ENCODE measurements at regions not wholly inside any gene's neighbourhood (a gene's known extent, or its start where the extent isn't known, plus 50 kb on each side); places are given as distances from the start of the nearest gene placed in this dataset.
"Not testable (repeated sequence)": the region's sequence is repeated elsewhere in the genome, so short reads cannot be mapped to it uniquely, and the experiment has no call there.

DNA sequence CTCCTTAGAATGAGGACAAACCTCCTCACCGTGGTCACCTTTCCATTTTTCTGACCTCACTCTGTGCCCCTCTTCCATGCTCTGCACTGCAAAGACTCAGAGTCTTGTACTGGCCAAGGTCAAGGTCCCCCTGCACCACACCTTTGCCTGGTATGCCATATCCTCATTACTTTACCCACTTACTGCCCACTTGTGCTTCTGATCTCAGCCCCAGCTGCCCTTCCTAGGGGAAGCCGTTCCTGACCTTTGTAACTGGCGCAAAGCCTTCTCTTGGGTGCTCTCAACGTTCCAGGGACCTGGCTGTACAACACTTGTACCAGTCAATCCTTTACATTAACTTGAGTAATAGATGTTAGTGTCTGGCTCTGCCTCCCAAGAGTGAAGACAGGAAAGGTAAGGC is 256.0 kb downstream of the SV2B start:
- no peak for DNase-seq

DNA sequence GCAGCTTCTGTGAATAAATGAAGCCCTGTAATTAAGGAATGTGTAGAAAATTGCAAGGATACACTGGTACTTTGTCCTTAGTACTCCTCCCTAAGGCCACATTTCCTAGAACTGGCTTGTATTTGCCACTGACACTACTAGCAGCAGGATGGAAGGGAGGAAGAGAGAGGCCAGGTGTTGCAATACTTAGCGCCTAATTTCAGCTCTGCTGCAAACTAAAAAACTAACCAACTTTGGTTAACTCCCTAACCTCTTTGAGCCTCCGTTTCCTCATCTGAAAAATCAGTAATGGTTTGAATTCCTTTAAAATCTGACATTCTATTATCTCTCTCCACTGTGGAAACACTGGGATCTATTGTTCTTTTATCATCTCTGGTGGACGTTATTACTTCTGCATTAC is 257.0 kb downstream of the SV2B start:
- DNase-seq, result no peak

DNA sequence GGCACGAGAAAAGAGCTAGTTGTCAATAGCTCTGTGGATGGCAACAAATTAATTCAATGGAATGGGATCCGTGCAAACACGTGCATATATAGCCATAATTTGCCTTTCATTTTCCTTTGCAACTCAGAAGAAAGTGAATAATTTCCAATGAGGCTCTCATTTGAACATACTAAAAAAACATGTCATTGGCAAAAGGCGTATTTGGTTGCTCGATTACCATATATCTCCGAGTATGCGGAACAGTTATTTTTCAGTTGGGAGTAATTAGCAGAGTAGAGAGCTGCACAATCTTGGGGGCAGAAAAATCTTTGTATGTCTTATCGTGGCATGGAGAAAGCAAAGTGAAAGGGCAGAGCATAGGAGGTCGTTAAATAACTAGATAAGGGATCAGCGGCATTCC is 257.4 kb downstream of the SV2B start:
- no peak for DNase-seq

DNA sequence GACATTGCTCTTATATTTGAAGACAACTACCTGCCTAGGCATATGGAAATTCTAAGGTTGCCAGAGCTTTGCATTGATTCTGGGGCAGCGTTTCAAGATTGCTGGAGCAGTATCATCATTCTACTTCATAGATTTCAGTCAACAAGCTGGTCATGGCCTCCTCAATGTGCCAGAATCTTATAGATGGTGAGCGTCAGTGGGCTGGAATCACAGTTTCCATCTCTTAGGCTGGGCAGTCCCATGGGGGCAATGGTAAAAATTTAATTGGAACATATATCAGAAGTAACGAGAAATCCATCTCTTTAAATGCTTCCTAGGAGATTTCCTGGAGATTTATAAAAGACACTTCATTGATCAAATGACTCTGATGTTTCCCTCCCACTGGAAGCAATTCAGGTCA is 258.3 kb downstream of the SV2B start:
- DNase-seq, result no peak

DNA sequence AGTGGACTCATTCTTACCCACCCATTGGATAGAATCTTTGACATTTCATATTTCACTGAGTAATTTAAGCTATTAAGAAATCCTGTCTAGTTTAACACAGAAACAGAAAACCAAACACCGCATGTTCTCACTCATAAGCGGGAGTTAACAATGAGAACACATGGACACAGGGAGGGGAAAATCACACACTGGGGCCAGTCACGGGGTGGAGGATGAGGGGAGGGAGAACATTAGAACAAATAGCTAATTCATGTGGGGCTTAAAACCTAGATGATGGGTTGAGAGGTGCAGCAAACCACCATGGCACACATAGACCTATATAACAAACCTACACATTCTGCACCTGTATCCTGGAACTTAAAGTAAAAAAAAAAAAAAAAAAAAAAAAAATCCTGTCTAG is 261.6 kb downstream of the SV2B start:
- DNase-seq, result not testable (repeated sequence)

DNA sequence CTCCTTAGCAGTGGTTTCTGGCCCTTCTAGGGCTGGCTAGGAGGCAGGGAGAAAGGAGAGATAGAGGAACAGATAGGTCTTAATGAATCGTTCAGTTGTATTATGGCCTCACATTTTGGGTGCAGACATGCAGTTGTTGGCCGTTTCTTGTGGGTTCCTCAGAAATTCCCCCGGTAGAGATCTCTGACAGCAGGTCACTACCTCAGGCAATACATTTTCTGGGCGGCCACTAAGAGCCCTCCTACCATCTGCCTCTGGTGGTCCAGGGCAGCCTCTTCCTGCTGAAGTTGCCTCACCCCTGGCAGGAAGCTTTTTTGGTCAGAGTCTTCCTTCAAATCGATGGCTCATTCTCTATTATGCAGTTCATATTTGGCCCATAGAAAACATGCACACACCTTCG is 266.1 kb downstream of the SV2B start:
- DNase-seq, result no peak

DNA sequence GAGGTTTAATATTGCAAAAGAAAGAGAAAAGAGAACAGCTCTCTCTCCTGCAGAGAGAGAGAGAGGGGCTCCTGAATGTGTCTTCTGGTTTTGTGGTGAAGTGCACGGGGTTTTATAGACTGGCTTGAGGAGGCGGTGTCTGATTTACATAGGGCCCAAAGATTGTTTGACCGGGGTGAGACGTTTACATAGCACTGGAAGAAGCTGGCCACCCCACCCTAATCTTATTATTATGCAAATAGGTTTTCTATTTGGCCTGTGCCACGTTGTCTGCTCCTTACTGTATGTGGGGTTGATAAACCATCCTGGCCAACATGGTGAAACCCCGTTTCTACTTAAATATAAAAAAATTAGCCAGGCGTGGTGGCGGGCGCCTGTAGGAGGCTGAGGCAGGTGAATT is 268.6 kb downstream of the SV2B start:
- no peak for DNase-seq

DNA sequence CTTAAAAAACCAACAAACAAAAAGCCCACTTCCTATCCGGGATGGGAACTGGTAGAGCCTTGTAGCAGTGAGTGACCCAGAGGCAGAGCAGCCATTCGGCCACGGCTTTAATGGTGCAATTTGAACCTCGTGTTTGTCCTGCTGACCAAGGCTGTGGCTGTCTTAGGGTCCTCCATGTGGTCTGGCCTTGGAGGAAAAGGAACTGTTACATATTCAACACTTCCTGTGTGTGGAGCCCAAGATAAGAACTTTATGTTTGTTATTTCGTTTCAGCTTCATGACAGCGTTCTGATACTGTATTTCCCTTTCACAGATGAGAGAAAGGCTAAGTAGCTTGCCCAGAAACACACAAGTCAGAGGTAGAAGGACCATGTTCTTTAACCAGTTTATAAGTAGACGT is 269.8 kb downstream of the SV2B start:
- DNase-seq, result no peak

DNA sequence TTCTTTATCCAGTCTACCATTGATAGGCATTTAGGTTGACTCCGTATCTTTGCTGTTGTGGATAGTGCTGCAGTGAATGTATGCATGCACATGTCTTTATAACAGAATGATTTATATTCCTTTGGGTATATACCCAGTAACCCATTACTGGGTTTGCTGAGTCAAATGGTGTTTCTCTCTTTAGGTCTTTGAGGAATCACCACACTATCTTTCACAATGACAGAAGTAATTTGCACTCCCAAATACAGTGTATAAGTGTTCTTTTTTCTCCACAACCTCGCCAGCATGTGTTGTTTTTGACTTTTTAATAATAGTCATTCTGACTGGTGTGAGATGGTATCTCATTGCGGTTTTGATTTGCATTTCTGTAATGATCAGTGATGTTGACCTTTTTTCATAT is 271.3 kb downstream of the SV2B start:
- DNase-seq, result not testable (repeated sequence)

DNA sequence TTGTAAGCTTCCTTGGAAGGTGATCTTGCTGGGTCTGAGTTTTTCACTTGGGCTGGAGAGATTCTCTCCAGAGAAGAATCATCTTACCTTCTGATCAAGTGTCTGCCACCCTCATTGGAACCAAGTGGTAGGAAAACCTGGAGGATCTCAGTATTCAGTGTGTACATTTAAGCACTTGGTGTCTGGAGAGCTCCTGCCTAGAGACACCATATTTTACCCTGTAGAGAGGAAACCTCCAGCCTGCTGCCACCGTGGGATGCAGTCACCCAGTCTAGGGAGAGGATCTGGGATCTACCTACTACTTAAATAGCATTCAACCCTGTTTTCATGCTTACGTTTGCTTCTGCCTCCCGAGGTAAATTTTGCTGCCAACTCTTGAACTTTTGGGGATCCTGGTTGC is 274.3 kb downstream of the SV2B start:
- DNase-seq, result no peak

DNA sequence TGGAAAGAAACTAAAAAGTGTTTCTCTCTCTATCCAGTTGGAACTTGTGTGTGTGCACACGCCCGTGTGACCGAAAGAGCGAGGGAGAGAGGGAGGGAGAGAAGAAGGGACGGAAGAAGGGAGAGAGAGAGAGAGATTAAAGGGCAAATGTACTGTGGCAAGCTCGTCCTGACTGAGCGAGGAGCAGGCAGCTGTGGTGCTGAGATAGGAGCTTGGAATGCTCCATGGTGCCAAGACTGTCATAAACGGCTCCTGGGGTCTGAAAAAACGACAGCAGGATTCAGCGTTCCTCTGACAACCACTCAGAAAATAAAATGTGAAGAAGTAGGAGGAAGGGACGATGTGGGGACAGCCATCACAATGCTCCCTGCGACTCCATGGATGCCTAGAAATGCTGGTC is 276.0 kb downstream of the SV2B start:
- no peak for DNase-seq

DNA sequence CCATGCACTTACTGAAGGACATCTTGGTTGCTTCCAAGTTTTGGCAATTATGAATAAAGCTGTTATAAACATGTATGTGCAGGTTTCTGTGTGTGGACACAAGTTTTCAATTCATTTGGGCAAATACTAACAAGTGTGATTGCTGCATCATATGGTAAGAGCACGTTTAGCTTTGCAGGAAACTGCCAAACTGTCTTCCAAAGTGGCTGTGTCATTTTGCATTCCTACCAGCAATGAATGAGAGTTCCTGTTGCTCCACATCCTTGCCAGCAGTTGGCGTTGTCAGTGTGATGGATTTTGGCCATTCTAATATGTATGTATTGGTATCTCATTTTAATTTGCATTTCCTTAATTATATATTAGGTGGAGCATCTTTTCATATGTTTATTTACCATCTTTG is 280.1 kb downstream of the SV2B start:
- DNase-seq, result no peak

DNA sequence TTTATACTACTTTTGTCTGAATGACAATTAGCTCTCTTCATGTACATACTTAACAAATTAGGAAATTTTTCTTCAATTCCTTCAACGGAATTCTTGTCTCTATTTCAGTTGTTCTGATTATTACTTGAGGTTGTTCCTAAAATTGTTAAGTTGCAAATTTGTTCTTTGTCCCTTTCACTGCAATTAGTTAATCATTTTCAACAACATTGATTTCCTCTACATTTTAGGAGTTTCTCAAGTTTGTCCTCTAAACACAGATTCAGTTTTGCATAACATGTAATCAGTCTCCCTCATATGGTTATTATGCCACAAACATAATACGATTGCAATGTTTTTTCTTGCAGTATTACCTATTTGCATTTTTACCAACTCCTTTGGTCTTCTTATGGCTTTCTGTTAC is 283.5 kb downstream of the SV2B start:
- no peak for DNase-seq

DNA sequence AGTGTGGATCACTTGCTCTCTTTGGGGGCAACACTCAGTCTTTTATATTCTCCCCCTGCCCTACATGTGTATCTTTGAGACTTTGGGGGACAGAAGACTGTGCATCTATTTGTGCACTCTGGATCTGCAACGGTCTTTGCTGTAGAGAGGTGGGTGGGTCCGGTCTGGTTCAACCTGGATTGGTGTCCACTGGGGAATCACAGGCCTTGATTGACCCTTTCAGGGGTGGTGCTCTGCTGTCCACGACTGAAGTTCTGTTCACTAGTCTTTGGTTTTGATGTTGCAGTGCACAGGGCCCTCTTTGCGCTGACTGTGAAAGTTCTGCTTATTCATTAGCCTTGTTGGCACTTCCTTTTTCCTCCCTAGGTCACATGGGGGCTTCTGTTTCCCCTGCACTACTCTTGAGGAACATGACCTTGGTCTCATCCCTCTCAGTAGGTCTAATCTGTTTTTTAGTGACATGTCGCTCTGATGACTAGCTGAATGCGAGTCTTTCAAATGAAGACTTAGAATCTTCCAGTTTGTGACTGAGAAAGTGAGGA is 284.2 kb downstream of the SV2B start:
- DNase-seq, result no peak

DNA sequence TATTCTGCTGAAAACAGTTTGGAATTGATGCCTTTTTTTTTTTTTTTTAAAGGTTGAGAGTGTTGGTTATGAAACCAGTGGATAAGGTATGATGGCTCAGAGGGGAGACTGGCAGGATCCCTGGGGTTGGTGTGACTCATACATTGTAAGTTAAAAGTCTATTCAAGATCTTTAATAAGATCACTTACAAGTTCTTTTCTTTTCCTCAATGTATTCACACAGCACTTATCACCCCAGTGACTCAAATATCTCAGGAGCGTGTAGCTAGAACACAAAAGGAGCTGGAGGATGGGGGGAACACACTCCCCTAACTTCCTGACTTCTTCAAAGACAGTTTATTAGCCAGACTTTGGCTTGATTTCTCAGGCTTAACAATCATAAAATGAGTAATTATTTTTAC is 285.3 kb downstream of the SV2B start:
- no peak for DNase-seq

DNA sequence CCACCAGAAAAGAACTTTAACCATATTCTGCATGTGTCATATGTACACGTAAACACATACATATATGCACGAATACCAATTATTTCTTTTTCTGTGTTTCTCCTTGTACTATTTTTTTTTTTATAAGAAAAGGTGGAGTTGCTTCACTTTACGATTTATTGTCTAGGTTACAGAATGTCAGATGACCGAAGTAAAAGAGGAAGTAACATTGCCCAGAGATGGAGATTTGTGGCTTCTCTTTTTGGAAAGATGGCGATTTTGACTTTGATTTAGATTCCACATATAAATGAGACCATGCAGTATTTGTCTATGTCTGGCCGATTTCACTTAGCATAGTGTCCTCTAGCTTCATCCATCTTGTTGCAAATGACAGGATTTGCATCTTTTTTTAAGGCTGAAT is 293.1 kb downstream of the SV2B start:
- DNase-seq, result no peak

DNA sequence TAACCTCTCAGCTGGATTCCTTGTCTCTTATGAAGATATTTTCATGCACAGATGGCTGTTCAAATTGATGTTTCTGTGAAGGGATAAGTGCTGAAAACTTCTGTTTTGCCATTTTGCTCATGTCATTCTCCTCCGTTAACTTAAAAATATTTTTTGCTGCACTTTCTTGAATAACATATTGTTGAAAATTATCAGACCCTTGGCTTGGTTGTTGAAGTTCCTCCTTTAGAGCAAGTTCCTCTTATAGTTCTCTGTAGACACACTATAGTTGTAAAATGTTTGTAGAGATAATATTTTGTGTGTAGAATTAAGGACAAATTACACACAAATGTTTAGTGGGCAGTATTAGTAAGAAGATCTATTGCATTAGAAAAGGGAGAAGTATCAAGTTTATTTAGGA is 300.4 kb downstream of the SV2B start:
- no peak for DNase-seq

DNA sequence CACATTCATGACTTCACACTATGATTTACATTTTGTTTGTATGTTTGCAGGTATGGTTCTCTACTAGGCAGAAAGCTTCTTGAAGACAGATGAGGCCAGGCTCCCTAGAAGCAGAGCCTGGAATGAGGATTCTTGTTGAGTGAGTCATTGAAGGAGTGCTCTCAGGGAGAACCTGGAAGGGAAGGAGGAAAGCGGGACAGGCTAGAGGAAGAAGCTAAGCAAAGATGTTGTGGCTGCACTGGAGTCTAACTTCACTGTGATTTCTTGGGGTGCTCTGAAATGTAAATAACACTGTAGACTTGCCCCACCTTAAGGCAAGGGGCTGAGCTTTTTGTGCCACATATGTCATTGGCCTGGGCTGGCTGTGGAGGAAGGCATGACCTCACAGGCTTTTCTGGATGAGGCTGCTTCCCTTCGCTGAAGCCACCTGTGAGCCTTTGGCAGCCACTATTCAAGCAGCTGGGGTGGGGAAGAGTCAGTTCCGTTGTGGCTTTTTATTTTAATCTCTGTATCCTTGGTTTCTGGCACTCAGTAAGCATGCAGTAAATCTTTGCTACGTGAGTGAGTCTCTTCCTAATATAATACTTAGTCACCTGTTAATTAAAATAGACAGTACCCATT is 307.3 kb downstream of the SV2B start:
- no peak for DNase-seq

DNA sequence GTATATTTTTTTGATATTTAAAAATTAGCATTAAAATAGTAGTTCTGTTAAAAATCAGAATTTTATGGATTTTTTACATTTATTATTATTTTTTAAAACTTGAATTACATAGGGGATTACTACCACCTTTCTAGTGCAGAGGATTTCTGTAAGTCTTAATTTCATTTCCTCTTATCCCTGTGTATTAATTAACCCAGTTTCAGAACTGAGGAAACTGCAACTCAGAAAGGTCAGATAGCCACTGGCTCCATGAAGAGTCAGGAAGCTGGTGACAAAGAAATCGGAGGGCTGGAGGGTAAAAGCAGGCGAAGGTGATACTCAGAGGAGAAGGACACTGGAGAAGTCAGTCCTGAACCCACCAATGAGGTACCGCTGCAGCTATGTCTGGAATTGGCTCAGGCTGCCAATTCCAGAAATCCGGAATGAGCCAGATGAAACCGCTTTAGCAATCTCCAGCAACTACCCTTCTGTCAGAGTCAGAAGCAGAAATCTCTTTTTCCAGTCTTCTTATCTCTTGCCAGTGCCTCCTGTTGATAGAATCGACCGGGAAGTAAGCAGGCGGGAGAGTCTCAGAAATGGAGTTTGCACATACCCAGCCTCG is 308.5 kb downstream of the SV2B start:
- no peak for DNase-seq

DNA sequence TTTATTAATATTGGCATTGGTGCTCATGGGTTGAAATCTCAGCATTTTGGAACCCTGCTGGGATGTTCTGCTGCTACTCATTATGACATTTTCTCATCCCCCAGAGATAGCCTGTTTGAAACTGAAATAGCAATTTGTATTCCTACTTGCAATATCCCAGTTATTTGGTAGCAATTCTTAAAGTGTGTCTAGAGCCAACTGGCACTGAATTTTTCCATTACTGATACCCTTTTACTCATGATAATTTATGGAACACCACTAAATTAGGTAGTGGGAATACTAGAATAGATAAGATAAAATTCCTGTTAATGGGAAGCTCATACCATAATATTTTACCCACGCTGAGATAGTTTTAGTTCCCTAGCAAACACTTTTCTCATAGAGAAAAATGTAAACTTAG is 309.3 kb downstream of the SV2B start:
- DNase-seq, result no peak

DNA sequence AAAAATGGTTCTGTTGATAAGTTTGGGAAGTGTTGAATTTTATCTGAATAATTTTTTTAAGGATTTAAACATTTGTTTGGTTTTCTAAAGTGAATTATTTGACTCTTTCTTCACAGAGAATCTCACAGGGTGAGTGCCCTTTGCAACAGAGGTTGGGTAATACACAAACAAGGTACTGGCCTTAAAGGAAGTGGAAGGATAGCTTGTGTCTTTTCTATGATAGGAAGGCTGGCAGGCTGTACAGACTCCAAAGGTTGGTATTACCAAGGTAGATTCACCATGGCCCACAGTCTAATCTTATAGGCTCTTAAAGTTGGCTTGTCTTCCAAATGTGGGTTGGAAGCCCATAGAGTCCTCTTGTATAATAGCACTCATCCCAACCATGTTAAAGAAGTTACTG is 311.5 kb downstream of the SV2B start:
- DNase-seq, result no peak

DNA sequence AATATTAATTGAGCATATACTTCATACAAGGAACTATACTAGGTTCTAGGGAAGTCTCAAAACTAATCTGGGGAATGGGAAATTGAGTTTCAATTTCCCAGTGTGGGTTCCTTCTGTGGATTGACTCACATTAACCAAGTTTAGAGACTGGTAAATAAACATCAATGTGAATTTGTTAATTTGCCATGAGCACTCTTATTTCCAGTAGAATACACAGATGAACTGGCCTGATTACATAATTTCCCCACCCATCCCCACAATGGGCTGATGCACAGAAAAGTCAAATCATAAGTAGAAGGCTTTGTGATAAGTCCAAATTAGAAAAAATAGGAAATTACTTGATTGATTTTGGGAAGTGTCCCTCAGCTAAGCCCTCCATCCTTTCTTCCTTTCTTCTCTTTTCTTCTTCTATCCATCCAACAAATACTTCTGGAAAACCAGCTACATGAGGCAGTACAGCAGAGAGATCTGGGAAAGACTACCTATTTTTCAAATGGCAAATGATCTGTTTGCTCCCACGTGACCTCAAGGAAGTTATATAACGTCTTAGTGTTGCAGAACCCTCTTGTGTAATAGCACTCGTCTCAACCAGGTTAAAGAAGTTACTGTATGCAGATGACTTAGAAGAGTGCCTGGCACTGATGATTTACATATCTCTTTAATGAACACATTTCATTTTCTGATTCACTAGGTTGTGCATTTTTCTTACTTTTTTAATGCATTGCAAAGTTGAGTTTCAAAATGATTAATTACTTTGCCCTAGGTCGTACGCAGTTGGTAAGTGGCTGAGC is 312.3 kb downstream of the SV2B start:
- DNase-seq, result no peak

DNA sequence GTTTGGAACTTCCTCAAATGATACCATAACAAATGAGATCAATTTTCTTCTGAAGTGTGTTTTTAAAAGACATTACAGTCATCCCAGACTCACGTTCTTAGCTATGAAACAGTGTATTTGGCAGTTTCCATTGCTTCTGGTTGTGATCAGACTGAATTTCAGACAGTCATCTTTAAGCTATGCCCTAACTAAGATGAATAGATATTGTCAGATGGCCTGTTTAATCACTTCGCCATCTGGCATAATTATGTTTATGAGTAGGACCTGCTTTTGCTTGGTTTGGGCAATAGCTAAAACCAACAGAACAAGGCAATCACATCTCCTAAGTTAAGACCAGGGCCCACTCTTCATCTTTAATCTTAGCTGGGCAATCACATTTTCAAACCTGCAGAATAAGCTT is 313.1 kb downstream of the SV2B start:
- DNase-seq, result no peak

DNA sequence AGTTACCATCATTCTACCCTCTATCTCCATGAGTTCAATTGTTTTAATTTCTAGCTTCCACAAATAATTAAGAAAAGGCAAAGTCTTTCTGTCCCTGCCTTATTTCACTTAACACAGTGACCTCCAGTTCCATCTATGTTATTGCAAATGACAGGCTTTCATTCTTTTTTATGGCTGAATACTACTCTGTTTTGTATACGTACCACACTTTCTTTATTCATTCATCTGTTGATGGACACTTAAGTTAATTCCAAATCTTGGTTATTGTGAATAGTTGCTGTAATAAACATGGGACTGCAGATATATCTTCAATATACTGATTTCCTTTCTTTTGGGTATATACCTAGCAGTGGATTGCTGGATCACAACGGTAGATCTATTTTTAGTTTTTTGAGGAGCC is 314.1 kb downstream of the SV2B start:
- no peak for DNase-seq
